HCEC 1CT (cell line): ENCODE measurements at regions not wholly inside any gene's neighbourhood (a gene's known extent, or its start where the extent isn't known, plus 50 kb on each side); places are given as distances from the start of the nearest gene placed in this dataset.
A peak's percentile ranks its signal among the peaks of the same experiment; 100 is the strongest.

ENCODE experiments used
- DNase-seq: peaks from one replicate; pipeline ENCODE4 v3.0.0-alpha.2; 2017

GRCh38 chr5:73373814-73374510, 74.6 kb downstream of the FOXD1 start:
- DNase-seq, result peak; percentile 32

GRCh38 chr5:73370640-73371583, 77.7 kb downstream of the FOXD1 start:
- peak; percentile 98 for DNase-seq

- DNase-seq, result no peak
Measured at GRCh38 chr5:73370095-73370494, 78.5 kb downstream of the FOXD1 start.

DNA sequence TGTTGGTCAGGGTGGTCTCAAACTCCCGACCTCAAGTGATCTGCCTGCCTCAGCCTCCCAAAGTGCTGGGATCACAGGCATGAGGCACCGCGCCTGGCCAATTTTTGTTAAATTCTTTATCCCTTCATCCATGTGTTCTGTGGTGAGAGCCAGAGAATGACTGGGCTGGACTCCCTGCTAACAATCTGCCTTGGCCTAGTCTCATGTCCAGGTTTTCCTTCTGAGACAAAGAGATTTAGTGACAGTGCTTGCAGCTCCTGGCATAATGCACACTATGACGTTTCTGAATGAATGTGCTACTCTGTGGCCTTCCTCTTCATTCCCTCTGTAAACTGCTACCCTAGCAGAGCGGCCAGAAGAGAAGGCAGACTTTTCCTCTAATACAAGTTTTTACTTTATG, 79.3 kb downstream of the FOXD1 start:
- no peak for DNase-seq

DNA sequence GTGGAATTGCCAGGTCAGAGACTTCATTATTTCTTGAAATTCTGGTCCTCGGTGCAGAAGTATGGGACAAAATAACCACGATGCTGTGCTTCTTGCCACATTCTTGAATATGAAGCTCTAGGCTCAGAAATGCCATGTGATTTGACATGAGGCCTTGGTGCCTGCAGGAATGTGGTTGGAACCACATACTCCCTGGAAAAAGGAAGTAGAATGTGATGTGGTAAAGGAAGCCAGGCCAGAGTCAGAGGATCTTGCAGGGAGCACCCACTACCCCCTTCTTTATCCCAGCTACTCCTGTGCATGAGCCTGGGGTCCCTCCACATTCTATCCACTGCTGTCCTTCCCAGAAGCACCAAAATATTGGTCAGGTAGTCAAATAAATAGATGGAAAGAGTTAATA, 80.9 kb downstream of the FOXD1 start:
- DNase-seq, result peak; percentile 44

- no peak for DNase-seq
Measured at GRCh38 chr5:73365990-73366667, 82.4 kb downstream of the FOXD1 start.

- DNase-seq, result peak; percentile 90
Measured at GRCh38 chr5:73365301-73365853, 83.2 kb downstream of the FOXD1 start.

DNA sequence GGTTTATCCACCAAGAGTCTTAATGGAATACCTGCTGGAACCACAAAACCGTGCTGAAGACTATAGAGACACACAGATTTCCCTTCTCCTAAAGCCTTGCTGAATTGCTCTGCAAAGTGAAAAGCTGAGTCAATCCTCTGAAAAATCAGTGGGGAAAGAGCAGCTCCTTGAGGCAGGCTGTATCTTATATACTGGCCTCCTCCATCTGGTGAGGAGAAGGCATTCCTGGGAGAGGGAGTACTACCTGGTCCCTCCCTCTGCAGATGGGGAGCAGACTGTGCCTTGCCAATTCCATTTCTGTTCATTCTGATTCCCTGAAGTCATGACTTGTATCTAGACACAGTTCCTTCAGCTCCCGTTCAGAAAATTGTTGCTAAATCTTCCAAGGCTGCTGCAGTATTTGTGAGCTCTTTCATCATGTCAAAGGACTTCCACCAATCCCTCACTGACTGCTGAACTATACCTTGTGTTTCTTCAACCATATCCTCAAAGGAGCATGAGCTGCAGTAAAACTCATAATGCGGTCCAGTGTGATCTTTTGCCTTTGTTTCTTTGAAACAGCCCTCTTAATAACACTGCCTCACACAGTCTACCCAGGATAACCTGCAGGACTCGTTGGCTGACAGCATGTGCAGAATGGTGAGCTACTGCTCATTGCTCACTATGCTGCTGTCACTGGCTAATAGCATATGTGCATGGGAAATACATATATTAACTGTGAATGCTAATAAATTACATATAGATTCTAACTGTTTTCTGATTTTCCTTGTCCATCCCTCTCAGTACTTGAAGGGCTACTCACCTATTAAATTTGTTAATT, 84.5 kb downstream of the FOXD1 start:
- DNase-seq, result peak; percentile 70

DNA sequence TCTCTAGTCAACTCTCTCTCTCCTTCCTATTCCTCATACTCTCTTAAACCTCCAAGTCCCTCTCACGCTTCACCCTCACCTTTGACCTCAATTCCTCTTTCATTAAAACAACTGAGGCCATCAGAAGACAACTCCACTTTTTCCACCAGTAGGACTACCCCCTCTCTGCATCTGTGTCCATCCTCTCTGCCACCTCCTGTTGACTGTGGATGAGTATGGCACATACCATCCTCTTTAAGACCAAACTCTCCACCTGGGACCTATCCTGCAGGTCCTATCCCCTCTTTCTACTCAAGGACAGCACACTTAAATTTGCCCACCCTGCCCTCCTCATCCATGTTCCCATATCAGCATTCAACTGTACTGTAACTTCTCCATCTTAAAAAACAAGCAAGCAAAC, 89.2 kb downstream of the FOXD1 start:
- DNase-seq, result no peak

DNA sequence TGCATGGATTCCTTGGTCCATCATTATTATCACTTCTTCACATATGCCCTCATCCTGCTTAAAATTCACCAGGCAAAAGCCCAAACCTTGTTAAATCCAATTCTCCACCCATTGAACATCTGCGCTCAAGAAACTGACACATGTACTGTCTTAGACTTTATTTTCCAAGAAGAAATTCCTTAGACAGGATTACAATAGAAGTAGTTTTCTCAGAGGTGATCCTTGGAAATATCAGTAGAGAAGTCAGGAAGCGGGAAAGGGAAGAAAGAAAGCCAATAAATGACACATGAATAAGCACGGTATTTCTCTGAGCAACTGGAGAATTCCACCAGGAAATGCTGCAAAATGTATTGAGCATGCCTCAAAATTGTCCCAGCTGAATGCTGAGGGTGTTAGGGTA, 90.2 kb downstream of the FOXD1 start:
- DNase-seq, result no peak

- no peak for DNase-seq
Measured at GRCh38 chr5:73357576-73357975, 91.0 kb downstream of the FOXD1 start.

- DNase-seq, result no peak
Measured at GRCh38 chr5:73355108-73355507, 93.5 kb downstream of the FOXD1 start.

DNA sequence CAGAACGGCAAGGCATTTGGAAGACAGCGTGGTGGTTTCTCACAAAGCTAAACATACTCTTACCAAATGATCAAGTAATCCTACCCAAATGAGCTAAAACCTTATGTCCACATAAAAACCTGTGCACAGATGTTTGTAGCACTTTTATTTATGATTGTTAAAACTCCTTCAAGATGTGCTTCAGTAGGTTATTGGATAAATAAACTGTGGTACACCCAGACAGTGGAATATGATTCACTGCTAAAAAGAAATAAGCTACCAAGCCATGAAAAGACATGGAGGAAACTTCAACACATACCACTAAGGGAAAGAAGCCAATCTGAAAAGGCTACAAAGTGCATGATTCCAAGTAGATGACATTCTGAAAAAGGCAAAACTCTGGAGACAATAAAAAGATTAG, 94.2 kb downstream of the FOXD1 start:
- no peak for DNase-seq

GRCh38 chr5:73352649-73353230, 95.8 kb downstream of the FOXD1 start:
- no peak for DNase-seq

- DNase-seq, result no peak
Measured at GRCh38 chr5:73352243-73352642, 96.3 kb downstream of the FOXD1 start.

- DNase-seq, result no peak
Measured at GRCh38 chr5:73351593-73351992, 97.0 kb downstream of the FOXD1 start.

GRCh38 chr5:73346878-73347408, 101.6 kb downstream of the FOXD1 start:
- DNase-seq, result no peak

GRCh38 chr5:73344835-73345234, 103.7 kb downstream of the FOXD1 start:
- DNase-seq, result no peak

- no peak for DNase-seq
Measured at GRCh38 chr5:73339711-73340110, 108.9 kb downstream of the FOXD1 start.

DNA sequence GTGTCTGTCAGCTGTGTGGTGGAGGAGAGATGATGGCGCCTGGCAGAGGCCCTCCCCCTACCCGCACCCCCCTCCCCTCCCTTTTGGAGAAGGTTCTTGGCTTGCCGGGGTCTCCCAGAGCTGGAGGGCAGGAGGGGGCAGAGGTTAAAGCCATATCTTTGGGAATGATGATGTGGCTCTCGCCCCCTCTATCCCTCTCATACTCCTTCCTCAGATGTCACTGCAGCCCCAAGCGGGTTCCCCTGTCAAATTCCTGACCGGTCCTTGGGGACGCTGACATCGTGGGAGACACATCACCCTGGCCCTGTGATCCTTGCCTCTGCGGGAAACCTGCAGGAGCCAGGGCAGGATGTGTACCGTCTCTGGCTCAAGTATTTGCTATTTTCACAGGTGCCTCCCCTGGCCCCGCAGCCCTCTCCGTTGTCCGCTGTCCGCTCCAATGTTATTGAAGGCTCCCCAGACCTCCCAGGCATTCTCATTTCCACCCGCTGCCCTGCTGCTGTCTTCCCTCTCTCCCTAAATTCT, 109.5 kb downstream of the FOXD1 start:
- DNase-seq, result no peak

DNA sequence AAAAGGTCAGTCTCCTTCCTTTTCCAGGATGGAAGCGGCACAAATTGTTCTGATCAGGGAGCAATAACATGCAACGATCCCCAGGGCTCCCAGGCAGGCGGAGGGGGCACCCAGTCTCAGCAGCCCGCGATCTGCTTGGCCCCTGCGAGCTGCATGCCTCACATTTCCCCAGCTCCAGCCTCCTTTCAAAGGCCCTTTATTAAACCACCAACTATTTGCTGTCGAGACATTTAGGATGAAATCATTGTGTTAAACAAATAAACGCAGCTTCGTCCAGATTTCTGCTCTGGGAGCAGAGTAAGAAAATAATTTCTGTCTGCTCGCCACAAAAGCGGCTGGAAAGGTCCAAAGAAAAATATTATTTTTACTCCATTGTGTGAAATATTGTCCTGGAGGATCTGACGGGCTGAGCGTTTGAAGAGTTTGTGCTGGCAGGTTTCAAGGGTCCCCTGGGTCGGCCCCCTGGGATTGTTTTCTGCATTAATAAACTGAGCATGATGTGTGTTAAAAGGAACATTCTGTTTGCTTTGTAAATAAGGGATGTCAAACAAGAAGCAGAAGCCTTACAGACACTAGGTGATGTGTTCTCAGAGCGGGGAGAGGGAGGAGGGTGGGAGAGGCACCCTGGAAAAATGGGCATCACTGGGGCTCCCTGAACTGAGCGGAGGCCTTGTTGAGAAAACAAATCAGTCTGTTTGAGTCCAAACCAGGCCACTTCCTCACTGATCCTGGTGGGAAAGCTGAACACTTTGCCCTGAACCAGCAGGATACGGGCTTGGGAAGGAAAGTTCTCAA, 110.1 kb downstream of the FOXD1 start:
- DNase-seq, result no peak
